Activated gamma-delta T cell treated with Interleukin-2 at 50 U/mL for 16 hours (primary cell): ENCODE measurements at regions not wholly inside any gene's neighbourhood (a gene's known extent, or its start where the extent isn't known, plus 50 kb on each side); places are given as distances from the start of the nearest gene placed in this dataset.
"Not testable (repeated sequence)": the region's sequence is repeated elsewhere in the genome, so short reads cannot be mapped to it uniquely, and the experiment has no call there.

ENCODE experiments used
- DNase-seq: peaks from one replicate; pipeline ENCODE4 v3.0.0-alpha.2; 2020

- not testable (repeated sequence) for DNase-seq
These were observed 172.1 kb upstream of the NOX3 start for GRCh38 chr6:155627722-155628212.

GRCh38 chr6:155623450-155624178 is 168.0 kb upstream of the NOX3 start:
- DNase-seq, result no peak

GRCh38 chr6:155614606-155615005 is 159.0 kb upstream of the NOX3 start:
- no peak for DNase-seq

GRCh38 chr6:155611742-155612141 is 156.1 kb upstream of the NOX3 start:
- no peak for DNase-seq

GRCh38 chr6:155604991-155605390 is 149.4 kb upstream of the NOX3 start:
- DNase-seq, result no peak

- DNase-seq, result no peak
These were observed 143.9 kb upstream of the NOX3 start for GRCh38 chr6:155599561-155599960.

GRCh38 chr6:155599160-155599559 is 143.5 kb upstream of the NOX3 start:
- no peak for DNase-seq

GRCh38 chr6:155595284-155595683 is 139.6 kb upstream of the NOX3 start:
- DNase-seq, result no peak

GRCh38 chr6:155591741-155592140 is 136.1 kb upstream of the NOX3 start:
- no peak for DNase-seq

- DNase-seq, result no peak
These were observed 133.6 kb upstream of the NOX3 start for GRCh38 chr6:155589190-155589589.

GRCh38 chr6:155587817-155588216 is 132.2 kb upstream of the NOX3 start:
- no peak for DNase-seq

- no peak for DNase-seq
These were observed 130.5 kb upstream of the NOX3 start for GRCh38 chr6:155586090-155586489.

- no peak for DNase-seq
These were observed 128.4 kb upstream of the NOX3 start for GRCh38 chr6:155584006-155584405.

- DNase-seq, result no peak
These were observed 126.7 kb upstream of the NOX3 start for GRCh38 chr6:155582016-155582991.

GRCh38 chr6:155580904-155581303 is 125.3 kb upstream of the NOX3 start:
- DNase-seq, result no peak

GRCh38 chr6:155578251-155578650 is 122.6 kb upstream of the NOX3 start:
- DNase-seq, result no peak

GRCh38 chr6:155561966-155562364 is 106.3 kb upstream of the NOX3 start:
- DNase-seq, result no peak

GRCh38 chr6:155561257-155561965 is 105.8 kb upstream of the NOX3 start:
- no peak for DNase-seq

GRCh38 chr6:155549928-155550327 is 94.3 kb upstream of the NOX3 start:
- no peak for DNase-seq

- no peak for DNase-seq
These were observed 93.6 kb upstream of the NOX3 start for GRCh38 chr6:155549028-155549798.

- DNase-seq, result no peak
These were observed 92.9 kb upstream of the NOX3 start for GRCh38 chr6:155548576-155548975.

GRCh38 chr6:155544677-155545076 is 89.0 kb upstream of the NOX3 start:
- DNase-seq, result no peak
